GM21390 (cell line): ENCODE measurements at regions not wholly inside any gene's neighbourhood (a gene's known extent, or its start where the extent isn't known, plus 50 kb on each side); places are given as distances from the start of the nearest gene placed in this dataset.

ENCODE experiments used
- ATAC-seq: cut with Tn5 transposase; IDR thresholded peaks from one replicate; pipeline ENCODE4 v1.9.1; 2021; ENCODE audit not compliant: unreplicated experiment

- ATAC-seq = peak; percentile 71
These were observed 113.2 kb upstream of the GPR26 start for GRCh38 chr10:123552760-123553554.

GRCh38 chr10:123553810-123554430 is 112.2 kb upstream of the GPR26 start:
- peak; percentile 51 for ATAC-seq

GRCh38 chr10:123554656-123555055 is 111.5 kb upstream of the GPR26 start:
- ATAC-seq = no peak

- ATAC-seq = no peak
These were observed 110.5 kb upstream of the GPR26 start for GRCh38 chr10:123555616-123556015.

GRCh38 chr10:123556049-123556448 is 110.1 kb upstream of the GPR26 start:
- ATAC-seq = no peak

GRCh38 chr10:123556736-123557135 is 109.4 kb upstream of the GPR26 start:
- ATAC-seq = no peak

- ATAC-seq = no peak
These were observed 108.6 kb upstream of the GPR26 start for GRCh38 chr10:123557366-123558108.

- ATAC-seq = no peak
These were observed 107.5 kb upstream of the GPR26 start for GRCh38 chr10:123558651-123559050.

- no peak for ATAC-seq
These were observed 106.9 kb upstream of the GPR26 start for GRCh38 chr10:123559066-123559822.

- no peak for ATAC-seq
These were observed 106.4 kb upstream of the GPR26 start for GRCh38 chr10:123559823-123560092.

GRCh38 chr10:123560301-123561140 is 105.6 kb upstream of the GPR26 start:
- ATAC-seq = no peak

GRCh38 chr10:123561141-123561440 is 105.1 kb upstream of the GPR26 start:
- ATAC-seq = no peak

GRCh38 chr10:123562387-123562786 is 103.8 kb upstream of the GPR26 start:
- no peak for ATAC-seq

- ATAC-seq = no peak
These were observed 103.2 kb upstream of the GPR26 start for GRCh38 chr10:123562811-123563580.

GRCh38 chr10:123563581-123563855 is 102.6 kb upstream of the GPR26 start:
- no peak for ATAC-seq

- no peak for ATAC-seq
These were observed 102.2 kb upstream of the GPR26 start for GRCh38 chr10:123563994-123564393.

GRCh38 chr10:123564631-123565030 is 101.5 kb upstream of the GPR26 start:
- no peak for ATAC-seq

GRCh38 chr10:123565691-123566660 is 100.2 kb upstream of the GPR26 start:
- no peak for ATAC-seq
